Prostate gland (tissue), 2 donors: ENCODE measurements at regions not wholly inside any gene's neighbourhood (a gene's known extent, or its start where the extent isn't known, plus 50 kb on each side); places are given as distances from the start of the nearest gene placed in this dataset.

ENCODE experiments used
- DNase-seq: peaks from one replicate; pipeline ENCODE4 v3.0.0-alpha.2; 2019; ENCODE audit warnings: low spot score
- H3K27ac ChIP-seq, 2 donors: fragments of 200-600 bp; sonication (generic); 2 replicates each; pipeline ENCODE4 v1.5.1; 2017 to 2019
- H3K27me3 ChIP-seq: fragments of 200-600 bp; sonication (generic); replicated peaks from 2 replicates; pipeline ENCODE4 v1.5.1; 2019; ENCODE audit not compliant: insufficient read depth
- H3K36me3 ChIP-seq, 2 donors: fragments of 200-600 bp; sonication (generic); 1 replicate in 1 of 2; 2 replicates in 1 of 2; pipeline versions ENCODE4 v1.5.1 to v1.8.1; 2017 to 2019
- H3K4me1 ChIP-seq: fragments of 200-600 bp; sonication (generic); replicated peaks from 2 replicates; pipeline ENCODE4 v1.5.1; 2019
- H3K4me3 ChIP-seq, 2 donors: fragments of 200-600 bp; sonication (generic); 2 replicates each; pipeline ENCODE4 v1.5.1; 2017 to 2019
- H3K9me3 ChIP-seq: fragments of 200-600 bp; sonication (generic); 2 replicates; pipeline ENCODE4 v1.5.1; 2017
- POLR2A ChIP-seq: fragments of 450-650 bp; IDR thresholded peaks from one replicate; pipeline ENCODE4 v1.6.1; 2016; ENCODE audit warnings: antibody characterized with exemption, mild to moderate bottlenecking
- POLR2AphosphoS5 ChIP-seq: sonication (generic); formaldehyde crosslinking; IDR thresholded peaks from one replicate; pipeline ENCODE4 v1.6.1; 2017; ENCODE audit warnings: antibody characterized with exemption
- WGBS: methylation state at CpG from one replicate; pipeline ENCODE4 v1.1.5; 2018; 5-methylcytosine and 5-hydroxymethylcytosine counted together
- intact Hi-C: fragments of 100-400 bp; cut with DNase I; formaldehyde crosslinking; loops from one replicate; pipeline ENCODE4 v1.14.2; 2022
- TF ChIP-seq, protein P1 (sequence below), 4 experiments: fragments of 200-600 bp in 2 of 4; fragments of 450-650 bp in 2 of 4; sonication (generic) in 2 of 4; IDR thresholded peaks; 1 replicate in 3 of 4; 2 replicates in 1 of 4; pipeline ENCODE4 v1.5.1; 2016 to 2019; ENCODE audit warnings: antibody characterized with exemption in 4 of 4, mild to moderate bottlenecking in 2 of 4, moderate library complexity in 2 of 4

DNA sequence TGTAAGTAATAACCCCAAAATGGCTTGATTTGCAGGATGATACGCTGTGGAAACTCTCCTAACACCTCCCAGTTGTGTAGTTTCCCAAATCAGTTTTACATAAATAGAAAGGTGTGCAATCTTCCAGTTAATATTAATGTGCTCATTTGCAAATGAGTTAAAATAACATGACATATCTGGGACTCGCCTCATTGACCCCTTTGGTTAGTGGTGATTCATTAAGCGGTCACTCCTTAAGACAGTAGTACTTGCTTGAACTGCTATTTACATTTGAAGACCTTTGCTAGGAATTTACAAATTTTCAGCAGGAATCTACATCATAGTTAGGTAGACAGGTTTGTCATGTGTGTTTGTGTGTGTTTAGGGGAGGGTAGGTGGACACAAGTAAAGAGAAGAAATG, 1367.7 kb upstream of the CELF4 start:
- intact Hi-C loops, result no loop called here
- H3K4me1 ChIP-seq, result no peaks in the 10 kb centered on the region
- TF ChIP-seq, protein P1, sequence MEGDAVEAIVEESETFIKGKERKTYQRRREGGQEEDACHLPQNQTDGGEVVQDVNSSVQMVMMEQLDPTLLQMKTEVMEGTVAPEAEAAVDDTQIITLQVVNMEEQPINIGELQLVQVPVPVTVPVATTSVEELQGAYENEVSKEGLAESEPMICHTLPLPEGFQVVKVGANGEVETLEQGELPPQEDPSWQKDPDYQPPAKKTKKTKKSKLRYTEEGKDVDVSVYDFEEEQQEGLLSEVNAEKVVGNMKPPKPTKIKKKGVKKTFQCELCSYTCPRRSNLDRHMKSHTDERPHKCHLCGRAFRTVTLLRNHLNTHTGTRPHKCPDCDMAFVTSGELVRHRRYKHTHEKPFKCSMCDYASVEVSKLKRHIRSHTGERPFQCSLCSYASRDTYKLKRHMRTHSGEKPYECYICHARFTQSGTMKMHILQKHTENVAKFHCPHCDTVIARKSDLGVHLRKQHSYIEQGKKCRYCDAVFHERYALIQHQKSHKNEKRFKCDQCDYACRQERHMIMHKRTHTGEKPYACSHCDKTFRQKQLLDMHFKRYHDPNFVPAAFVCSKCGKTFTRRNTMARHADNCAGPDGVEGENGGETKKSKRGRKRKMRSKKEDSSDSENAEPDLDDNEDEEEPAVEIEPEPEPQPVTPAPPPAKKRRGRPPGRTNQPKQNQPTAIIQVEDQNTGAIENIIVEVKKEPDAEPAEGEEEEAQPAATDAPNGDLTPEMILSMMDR (IDR thresholded peaks at IDR 0.05), result no peak
- TF ChIP-seq POLR2A, result no peak

GRCh38 chr18:38932752-38933151, 1367.2 kb upstream of the CELF4 start:
- H3K27me3 ChIP-seq, result no peaks in the 10 kb centered on the region
- no peak for DNase-seq
- intact Hi-C loops, result no loop called here
- no peak overlapping the region for H3K27ac ChIP-seq
- no peak for TF ChIP-seq POLR2A
- H3K9me3 ChIP-seq, result no peaks in the 10 kb centered on the region
- WGBS, result 92% methylated on average over 3 of the region's 3 CpGs
- no peaks in the 10 kb centered on the region for H3K36me3 ChIP-seq
- H3K4me3 ChIP-seq, result no peak overlapping the region
- H3K4me1 ChIP-seq, result no peaks in the 10 kb centered on the region

More for the DNA sequence above, 1367.7 kb upstream of the CELF4 start:
- H3K4me3 ChIP-seq, result no peak overlapping the region
- H3K27me3 ChIP-seq, result no peaks in the 10 kb centered on the region
- H3K9me3 ChIP-seq, result no peaks in the 10 kb centered on the region
- no peak for DNase-seq
- H3K27ac ChIP-seq, result no peak overlapping the region
- 92% methylated on average over 3 of the region's 3 CpGs for WGBS
- H3K36me3 ChIP-seq, result no peaks in the 10 kb centered on the region

DNA sequence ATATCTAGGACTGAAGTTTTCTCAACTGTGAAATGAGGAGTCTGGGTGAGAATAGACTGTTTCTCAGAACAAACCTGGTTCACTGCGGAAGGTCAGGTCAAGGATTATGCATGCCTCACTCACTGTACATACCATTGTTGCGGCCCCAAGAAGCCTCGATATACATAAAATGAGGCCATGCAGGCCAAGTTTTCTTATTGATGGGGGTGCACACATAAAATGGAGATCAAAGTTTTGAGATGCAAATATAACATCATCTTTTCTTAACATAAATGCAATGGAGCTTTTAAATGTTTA, 1366.1 kb upstream of the CELF4 start:
- TF ChIP-seq POLR2AphosphoS5 (no peak), POLR2A (no peak)
- TF ChIP-seq, protein P1 (IDR thresholded peaks at IDR 0.05), result no peak
- intact Hi-C loops, result no loop called here

DNA sequence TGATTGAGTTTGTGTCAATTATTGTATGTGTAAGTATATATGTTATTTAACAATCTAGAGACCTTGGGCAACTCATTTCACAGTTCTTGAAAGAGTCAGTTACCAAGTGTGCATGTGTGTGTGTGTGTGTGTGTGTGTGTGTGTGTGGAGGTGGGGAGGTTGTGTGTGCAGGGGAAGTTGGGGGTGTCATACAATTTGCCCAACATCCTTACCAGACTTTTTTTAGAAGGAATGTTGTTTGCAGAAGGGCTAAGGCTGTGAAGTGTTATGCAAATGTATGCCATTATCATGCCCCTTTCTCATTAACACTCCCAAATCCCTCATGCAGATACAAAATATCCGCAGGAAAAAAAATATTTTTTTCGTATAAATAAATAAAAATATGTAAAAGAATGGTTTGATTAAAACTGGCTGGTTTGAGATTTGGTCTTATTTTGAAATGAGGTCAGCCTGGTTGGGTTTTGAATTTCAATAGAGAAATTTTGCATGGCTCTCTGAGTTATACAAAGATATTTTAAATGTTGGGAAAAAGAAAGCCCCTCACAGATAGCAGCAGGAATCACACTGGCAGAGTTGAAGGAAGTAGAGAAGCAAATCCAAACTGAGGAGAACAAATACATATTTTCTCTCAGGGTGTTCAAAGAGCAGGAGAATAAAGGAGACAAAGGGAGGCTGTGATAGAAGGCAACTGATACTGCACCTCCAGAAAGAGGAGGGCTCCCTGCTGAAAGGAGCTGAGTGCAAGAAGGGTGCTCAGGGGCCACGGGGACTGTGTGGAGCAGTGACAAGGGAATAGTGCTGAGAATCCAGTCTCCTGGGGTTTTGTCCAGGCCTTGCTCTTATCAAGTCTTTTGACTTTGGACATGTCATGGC, 1365.5 kb upstream of the CELF4 start:
- Histone ChIP-seq H3K27me3 (no peaks in the 10 kb centered on the region), H3K27ac (no peak overlapping the region), H3K9me3 (no peaks in the 10 kb centered on the region), H3K4me1 (no peaks in the 10 kb centered on the region), H3K4me3 (no peak overlapping the region), H3K36me3 (no peaks in the 10 kb centered on the region)
- DNase-seq, result no peak
- 31% methylated on average over 3 of the region's 3 CpGs for WGBS
- intact Hi-C loops, result no loop called here
- TF ChIP-seq POLR2AphosphoS5 (no peak), POLR2A (no peak)
- TF ChIP-seq, protein P1 (IDR thresholded peaks at IDR 0.05), result no peak

More for the DNA sequence above, 1366.1 kb upstream of the CELF4 start:
- H3K9me3 ChIP-seq, result no peaks in the 10 kb centered on the region
- no peak for DNase-seq
- no peak overlapping the region for H3K27ac ChIP-seq
- no peaks in the 10 kb centered on the region for H3K27me3 ChIP-seq
- H3K4me3 ChIP-seq, result no peak overlapping the region
- 92% methylated on average over 3 of the region's 3 CpGs for WGBS
- H3K4me1 ChIP-seq, result no peaks in the 10 kb centered on the region
- no peaks in the 10 kb centered on the region for H3K36me3 ChIP-seq

DNA sequence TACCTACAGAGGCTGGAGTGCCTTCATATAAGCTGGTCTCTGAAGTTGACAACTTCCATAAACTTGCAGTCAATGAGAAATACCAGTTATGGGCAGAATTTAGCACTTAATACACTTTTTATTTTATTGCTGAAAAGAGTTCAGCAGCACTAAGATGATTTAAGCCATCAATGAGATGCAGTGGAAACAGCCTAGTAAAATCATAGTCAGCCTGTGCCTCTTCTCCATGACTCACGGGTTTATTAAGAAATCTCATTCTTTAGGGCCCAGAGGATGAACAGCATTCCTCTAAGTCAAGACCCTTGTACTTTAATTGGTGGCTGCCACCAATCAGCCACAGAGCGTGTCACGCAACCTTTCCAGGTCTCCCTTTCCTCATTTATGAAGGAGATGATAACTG, 1357.9 kb upstream of the CELF4 start:
- intact Hi-C loops, result no loop called here
- no peak overlapping the region for H3K4me3 ChIP-seq
- no peaks in the 10 kb centered on the region for H3K36me3 ChIP-seq
- DNase-seq, result no peak
- no peak overlapping the region for H3K27ac ChIP-seq
- TF ChIP-seq POLR2AphosphoS5 (no peak), POLR2A (no peak)
- TF ChIP-seq, protein P1 (IDR thresholded peaks at IDR 0.05), result no peak
- 73% methylated on average over 3 of the region's 3 CpGs for WGBS
- H3K4me1 ChIP-seq, result no peaks in the 10 kb centered on the region
- no peaks in the 10 kb centered on the region for H3K27me3 ChIP-seq
- no peaks in the 10 kb centered on the region for H3K9me3 ChIP-seq
